ENCODE measurements at regions not wholly inside any gene's neighbourhood (a gene's known extent, or its start where the extent isn't known, plus 50 kb on each side); places are given as distances from the start of the nearest gene placed in this dataset.

GRCh38 chrX:66731398-66731797 is 92.5 kb upstream of the EDA2R start:
- H3K27me3 ChIP-seq (ENCODE audit: insufficient read depth, low read length) = no peaks in the 10 kb centered on the region
- TF ChIP-seq POLR2AphosphoS5 (IDR thresholded peaks at IDR 0.05; ENCODE audit: low read depth, low read length) (no peak), EGR1 (IDR thresholded peaks at IDR 0.05; ENCODE audit: low read depth) (no peak), TCF7L2 (IDR thresholded peaks at IDR 0.05; ENCODE audit: borderline replicate concordance, extremely low read depth, insufficient read depth, insufficient read length) (no peak), RAD21 (IDR thresholded peaks at IDR 0.05; ENCODE audit: low read depth) (0 out of 2 replicates have a peak, but pooled peaks have one; percentile 12), ELF1 (IDR thresholded peaks at IDR 0.05; ENCODE audit: borderline replicate concordance, low read depth) (no peak), CTCF (IDR thresholded peaks at IDR 0.05 in 2 of 3, conservative IDR thresholded peaks at IDR 0.05 in 1 of 3; ENCODE audit: borderline replicate concordance in 1 of 3, insufficient read depth in 1 of 3, low read depth in 2 of 3, low read length in 2 of 3) (peak in 1 of 3 experiments; percentile 20; a peak in 1 of 6 replicates), REST (IDR thresholded peaks at IDR 0.05; ENCODE audit: low read depth) (no peak), SRF (IDR thresholded peaks at IDR 0.05; ENCODE audit: low read depth) (no peak), CEBPB (IDR thresholded peaks at IDR 0.05; ENCODE audit: low read depth) (no peak), CBX3 (IDR thresholded peaks at IDR 0.05; ENCODE audit: low read depth) (no peak), SIN3A (IDR thresholded peaks at IDR 0.05; ENCODE audit: low read depth) (no peak)
- ChIA-PET RAD21 (ENCODE audit: low non-redundant PET in 1 of 2, low total read pairs in 2 of 2, uncharacterized antibody in 2 of 2, unreplicated experiment in 2 of 2) (no interaction called here), CTCF (interaction anchor here (1.1 kb wide), 1 partner anchor 530 kb away, joined by 3 read pairs; no protein-coding TSS in a partner anchor), POLR2A (no interaction called here)
- no peak for ATAC-seq
- no peaks in the 10 kb centered on the region for H3K4me1 ChIP-seq (ENCODE audit: control insufficient read depth in 1 of 2, insufficient read depth in 2 of 2, low read length in 2 of 2)
- H3K27ac ChIP-seq (ENCODE audit: low read depth, low read length) = no peak overlapping the region
- BruUV-seq (replicated peaks) = no TSS peak
- intact Hi-C loops (cut with micrococcal nuclease) = loop anchor here (10.0 kb wide), 1 partner anchor 1147 kb away; no protein-coding TSS in a partner anchor
- H4K20me1 ChIP-seq (ENCODE audit: insufficient read depth) = no peaks in the 10 kb centered on the region
- no peak overlapping the region for H3K9ac ChIP-seq (ENCODE audit: low read length)
- H3K4me3 ChIP-seq (replicated peaks in 1 of 2; ENCODE audit: low read depth in 1 of 2, low read length in 2 of 2) = no peak overlapping the region
- no peaks in the 10 kb centered on the region for H3K9me3 ChIP-seq (ENCODE audit: control insufficient read depth in 1 of 2, insufficient read depth in 1 of 2, low read depth in 1 of 2, low read length in 2 of 2)
- DNase-seq (ENCODE audit: low read depth, low spot score) = no peak
- H3K9me2 ChIP-seq (ENCODE audit: insufficient read depth) = no peaks in the 10 kb centered on the region
- no peaks in the 10 kb centered on the region for H3K79me2 ChIP-seq (ENCODE audit: insufficient read depth, low read length)
- no peaks in the 10 kb centered on the region for H3K36me3 ChIP-seq (ENCODE audit: control insufficient read depth in 1 of 2, insufficient read depth in 2 of 2, low read length in 2 of 2)
- H3K4me2 ChIP-seq (ENCODE audit: low read length) = no peak overlapping the region
- no peak overlapping the region for H2AFZ ChIP-seq (ENCODE audit: low read depth, low read length, poor library complexity, severe bottlenecking)

Data from HCT116 (cell line).